ENCODE measurements at regions not wholly inside any gene's neighbourhood (a gene's known extent, or its start where the extent isn't known, plus 50 kb on each side); places are given as distances from the start of the nearest gene placed in this dataset.
"Not testable (repeated sequence)": the region's sequence is repeated elsewhere in the genome, so short reads cannot be mapped to it uniquely, and the experiment has no call there.

DNA sequence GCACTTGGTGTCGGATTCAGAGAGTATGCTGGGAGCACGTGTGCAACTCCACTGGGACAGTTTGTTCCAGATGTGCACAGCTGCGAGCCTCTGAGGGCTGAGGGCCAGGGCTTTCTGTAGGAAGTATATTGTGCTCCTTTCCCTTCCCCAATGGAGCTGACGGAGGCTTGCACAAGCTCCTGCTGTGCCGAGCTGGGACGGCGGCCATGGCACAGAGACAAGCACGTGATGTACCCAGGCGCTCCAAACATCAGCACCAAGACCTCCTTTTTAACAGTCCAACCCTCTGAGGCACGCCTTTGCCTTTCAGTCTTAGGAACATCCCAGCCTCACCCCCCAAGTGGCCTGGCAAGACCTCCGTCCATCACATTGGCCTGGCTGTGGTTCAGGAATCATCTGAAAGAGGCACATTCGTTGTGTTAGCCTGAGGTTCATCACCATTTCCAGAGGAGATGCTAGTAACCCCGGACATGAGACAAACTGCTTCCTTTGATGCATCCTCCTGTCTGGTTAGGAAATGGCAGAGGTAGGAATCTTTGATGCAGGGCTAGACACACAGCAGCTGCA, 339.2 kb upstream of the KAZN start:
- DNase-seq (ENCODE audit: low read depth in 2 of 2): no peak

DNA sequence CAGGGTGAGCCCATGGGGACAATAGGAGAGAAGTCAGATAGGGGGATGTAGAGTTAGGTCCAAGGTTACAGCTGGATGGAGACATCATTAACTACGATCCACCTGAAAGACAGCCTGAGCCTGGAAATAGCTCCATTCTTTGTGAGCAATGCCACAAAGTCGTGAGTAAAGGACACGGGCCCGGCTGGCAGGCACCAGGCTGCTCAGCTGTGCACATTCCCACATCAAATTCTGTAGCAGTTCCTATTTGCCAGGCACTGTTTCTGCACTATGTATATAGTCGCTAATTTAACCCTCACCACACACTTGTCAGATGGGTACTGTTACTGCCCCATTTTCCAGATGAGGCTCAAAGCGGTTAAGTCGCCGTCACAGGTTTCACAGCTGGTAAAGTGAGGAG, 338.0 kb upstream of the KAZN start:
- DNase-seq (ENCODE audit: low read depth in 2 of 2): no peak

DNA sequence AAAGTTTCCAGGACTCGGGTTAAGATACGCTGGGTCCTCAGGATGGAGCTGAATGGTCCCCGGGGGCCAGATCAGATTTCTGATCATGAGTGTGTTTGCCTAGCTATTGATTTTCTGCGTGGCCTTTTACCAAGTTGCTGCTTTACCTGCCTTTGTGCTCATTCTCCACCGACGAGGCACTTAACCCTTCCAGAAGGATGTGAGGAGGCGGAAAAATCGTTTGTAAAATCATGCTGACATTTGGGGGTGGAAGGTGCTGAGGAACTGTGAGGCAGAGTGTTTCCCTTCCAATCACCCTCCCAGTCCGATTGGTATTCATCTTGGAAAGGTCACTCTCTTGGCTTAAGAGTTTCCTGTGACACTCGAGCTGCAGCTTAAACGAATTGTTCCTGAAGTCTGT, 337.1 kb upstream of the KAZN start:
- no peak for DNase-seq (ENCODE audit: low read depth in 2 of 2)

DNA sequence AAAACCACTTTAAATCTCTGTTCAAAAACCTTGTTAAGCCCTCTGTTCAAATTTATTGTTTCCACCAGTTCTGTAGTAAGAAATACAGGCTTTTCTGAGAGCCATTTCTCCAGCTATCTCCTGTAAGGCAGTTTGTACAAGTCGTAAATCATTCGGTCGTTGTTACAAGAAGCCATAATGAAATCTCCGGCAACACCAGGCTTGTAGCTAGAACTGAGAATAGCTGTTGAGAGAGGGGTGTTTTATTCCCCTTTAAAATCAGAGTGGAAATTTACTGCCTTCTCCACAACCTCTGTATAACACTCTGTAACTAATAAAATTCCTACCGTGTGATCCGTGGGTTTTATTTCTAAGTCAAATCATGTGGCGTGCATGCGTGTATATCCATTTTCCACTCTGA, 335.8 kb upstream of the KAZN start:
- DNase-seq (ENCODE audit: low read depth in 2 of 2): no peak

DNA sequence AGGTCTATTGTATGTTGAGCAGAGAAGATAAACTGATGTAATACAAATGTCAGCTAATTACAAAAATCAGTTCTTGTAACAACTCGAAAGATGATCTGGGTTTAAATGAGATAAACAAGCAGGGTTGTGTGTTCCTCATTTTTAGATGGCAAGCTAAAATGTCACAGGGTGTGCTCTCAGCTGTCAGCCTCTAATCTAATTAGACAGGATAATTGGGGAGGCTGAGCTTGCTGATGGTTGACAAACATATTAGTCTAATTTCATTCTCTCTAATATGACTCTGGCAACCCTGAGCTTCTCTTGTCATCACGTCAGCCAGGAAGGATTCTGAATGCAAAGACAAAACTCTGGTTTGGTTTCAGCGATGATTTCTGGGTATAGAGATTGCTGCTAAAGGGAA, 335.3 kb upstream of the KAZN start:
- DNase-seq (ENCODE audit: low read depth in 2 of 2): no peak

DNA sequence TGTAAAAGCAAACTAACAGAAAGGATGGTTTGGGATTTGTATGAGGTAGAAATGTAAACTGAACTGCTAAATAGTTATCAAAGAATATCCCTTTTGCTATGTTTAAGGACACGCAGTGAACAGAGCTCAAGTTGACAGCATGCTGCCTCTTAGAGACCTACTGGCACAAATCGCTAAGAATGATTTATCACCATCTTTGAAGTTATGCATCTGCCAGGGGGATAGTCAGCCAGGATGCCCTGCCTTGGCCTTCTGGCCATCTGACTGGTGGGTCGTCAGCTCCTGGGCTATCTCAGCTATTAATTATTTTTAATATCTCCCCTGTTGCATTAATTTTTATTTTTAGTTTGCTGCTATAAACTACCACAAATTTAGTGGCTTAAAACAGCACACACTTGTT, 334.8 kb upstream of the KAZN start:
- no peak for DNase-seq (ENCODE audit: low read depth in 2 of 2)

DNA sequence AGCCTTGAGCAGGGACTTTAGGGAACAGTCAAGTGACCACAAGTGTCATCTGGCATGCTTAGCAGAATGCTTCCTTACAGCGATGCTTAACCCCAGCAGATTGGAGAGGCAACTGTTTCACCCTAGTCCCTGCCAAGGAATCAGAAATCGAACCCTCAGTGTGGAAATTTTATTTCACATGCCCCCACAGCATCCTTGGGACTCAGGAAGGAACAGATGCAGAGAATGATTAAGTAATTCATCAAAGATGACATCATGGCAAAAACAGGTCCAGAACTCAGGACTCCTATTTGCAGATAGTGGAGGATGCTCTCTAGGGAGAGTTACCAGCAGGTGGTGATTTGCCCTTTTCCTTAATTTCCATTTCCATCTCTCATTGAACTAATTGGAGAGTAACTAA, 333.0 kb upstream of the KAZN start:
- DNase-seq (ENCODE audit: low read depth in 2 of 2): no peak

DNA sequence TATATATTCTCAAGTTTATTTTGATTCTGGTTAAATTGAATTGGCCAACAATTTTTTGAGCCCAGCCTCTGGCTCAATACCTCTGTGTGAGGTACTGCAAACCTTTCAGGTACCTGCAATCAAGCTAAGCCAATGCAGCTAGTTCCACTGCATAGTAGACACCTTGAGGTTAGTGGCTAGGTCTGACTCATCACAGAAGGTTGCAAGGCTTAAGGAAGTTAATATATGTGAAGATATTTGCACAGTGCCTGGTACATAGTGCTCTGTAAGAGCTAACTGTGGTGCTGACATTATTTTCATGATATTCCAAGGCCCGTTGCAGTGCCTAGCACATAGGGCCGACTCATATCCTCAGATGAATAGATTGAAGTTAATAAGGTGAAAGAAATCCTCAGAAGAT, 330.5 kb upstream of the KAZN start:
- DNase-seq (ENCODE audit: low read depth in 2 of 2): no peak

DNA sequence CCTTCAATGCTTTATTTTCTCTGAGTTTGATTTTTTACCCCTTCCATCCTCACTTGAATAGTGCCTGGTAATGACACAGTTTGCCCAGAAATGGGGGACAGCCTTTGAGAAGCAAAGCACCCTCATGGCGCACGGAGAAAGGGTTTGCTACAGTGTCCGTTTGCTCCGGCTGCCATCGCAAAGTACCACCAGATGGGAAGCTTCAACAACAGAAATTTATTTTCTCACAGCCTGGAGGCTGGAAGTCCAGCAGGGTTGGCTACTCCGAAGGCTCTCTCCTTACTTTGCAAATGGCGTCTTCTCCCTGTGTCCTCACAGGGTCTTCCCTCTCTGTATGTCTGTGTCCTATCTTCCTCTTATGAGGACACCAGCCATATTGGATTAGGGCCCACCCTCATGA, 327.7 kb upstream of the KAZN start:
- DNase-seq (ENCODE audit: low read depth in 2 of 2): no peak

DNA sequence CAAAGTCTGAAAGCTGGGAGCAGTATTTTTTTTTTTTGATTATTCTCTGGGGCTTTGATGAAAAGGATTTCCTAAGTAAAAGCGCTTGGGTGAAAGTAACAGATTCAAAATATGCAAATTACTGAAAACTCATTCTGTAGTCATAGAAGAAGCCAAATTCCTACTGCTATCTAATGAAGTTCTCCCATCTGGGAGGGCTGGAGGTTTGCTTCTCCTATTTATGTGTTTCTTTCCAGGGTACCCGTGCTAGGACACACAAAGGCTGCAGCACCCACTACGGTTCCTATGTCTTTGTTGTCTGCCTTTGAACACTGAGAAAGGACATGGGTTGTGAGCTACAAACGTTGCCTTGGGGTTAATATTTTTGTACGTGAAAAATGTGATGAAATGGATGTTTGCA, 324.7 kb upstream of the KAZN start:
- no peak for DNase-seq (ENCODE audit: low read depth in 2 of 2)

DNA sequence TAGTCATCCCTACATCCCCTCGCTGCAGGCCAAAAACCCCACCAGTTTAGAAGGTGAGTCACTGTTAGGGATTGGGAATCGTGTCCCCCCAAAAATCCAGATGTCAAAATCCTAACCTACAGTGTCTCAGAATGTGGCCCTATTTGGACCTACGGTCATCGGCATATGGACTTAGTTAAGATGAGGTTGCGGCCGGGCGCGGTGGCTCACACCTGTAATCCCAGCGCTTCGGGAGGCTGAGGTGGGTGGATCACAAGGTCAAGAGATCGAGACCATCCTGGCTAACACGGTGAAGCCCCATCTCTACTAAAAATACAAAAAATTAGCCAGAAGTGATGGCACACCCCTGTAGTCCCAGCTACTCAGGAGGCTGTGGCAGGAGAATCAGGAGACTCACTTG, 318.6 kb upstream of the KAZN start:
- not testable (repeated sequence) for DNase-seq (ENCODE audit: low read depth in 2 of 2)

DNA sequence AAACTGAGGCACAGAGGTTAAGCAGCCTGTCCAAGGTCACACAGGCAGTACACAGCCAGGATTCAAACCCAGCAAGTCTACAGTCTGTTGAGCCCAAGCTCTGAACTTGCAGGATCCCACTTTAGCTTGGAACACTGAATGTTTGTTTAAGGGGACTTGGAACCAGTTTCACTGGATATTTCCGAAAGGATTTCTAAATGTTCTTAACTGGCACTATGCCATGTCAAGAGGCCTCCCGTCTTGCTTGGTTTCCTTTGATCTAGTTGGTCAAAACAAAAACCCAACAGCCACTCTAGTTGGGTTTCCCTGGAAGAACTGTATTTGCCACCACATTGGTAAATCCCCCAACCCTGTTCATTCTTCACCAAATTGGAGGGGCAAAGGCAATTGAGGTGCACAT, 317.6 kb upstream of the KAZN start:
- DNase-seq (ENCODE audit: low read depth in 2 of 2): no peak

DNA sequence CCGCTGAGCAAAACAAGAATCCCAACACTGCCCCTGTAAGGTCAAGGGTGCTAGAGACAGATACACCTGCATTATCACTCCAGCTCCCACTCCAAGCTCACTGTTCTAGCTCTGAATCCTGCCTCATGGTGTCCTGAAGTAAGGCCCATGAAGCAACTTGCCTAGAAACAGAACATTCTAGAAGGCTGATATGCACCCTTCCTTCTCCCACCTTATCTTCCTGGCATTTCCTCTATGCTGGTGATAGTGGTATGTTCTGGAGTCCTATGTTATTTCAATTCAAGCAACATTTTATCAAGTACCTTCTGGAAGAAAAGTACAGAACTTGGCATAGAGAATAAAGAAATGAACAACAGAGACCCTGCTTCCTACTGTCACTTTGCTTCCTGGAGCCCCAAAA, 317.1 kb upstream of the KAZN start:
- DNase-seq (ENCODE audit: low read depth in 2 of 2): no peak

DNA sequence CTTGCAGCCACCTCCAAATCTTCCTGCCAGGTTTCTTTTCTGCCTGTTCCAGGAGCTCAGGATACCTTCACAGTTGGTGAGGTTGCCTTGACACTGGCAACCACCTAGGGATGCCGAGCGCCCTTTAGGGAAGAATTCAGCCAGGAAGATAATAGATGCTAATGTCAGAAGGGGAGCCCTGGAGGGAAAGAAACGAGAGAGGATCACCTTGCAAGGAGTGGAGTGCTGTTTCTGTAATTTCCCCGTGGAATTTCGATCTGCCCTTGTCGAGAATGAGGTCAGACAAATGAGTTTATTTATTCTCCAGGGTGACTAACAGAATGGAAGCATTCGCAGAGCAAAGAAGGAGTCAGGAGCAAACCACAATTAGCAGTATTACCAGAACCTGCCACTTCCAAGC, 315.8 kb upstream of the KAZN start:
- DNase-seq (ENCODE audit: low read depth in 2 of 2): no peak

DNA sequence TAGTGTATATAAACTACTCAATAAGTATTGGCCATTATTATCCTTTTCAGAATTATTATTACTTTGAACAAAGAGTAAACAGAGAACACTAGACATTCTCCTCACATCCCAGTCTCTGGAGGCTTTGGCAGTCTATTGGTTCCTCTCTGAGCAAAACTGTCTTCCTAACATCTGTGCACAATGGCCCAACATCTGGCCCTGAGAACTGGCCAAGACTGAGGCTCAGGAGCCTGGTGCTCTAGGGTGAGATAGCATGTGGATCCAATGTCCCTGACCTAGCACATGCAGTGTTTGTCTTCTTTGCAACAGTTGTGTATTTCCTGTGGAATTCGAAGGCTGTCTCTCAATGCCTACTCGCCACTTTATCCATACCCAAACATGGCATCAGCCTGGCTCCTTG, 313.2 kb upstream of the KAZN start:
- no peak for DNase-seq (ENCODE audit: low read depth in 2 of 2)

DNA sequence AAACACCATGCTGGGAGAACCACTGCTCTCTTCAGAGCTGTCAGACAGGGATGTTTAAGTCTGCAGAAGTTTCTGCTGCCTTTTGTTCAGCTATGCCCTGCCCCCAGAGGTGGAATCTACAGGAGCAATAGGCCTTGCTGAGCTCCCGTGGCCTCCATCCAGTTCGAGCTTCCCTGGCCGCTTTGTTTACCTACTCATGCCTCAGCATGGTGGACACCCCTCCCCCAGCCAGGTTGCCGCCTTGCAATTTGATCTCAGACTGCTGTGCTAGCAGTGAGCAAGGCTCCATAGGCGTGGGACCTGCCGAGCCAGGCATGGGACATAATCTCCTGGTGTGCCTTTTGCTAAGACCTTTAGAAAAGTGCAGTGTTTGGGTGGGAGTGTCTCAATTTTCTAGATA, 307.3 kb upstream of the KAZN start:
- not testable (repeated sequence) for DNase-seq (ENCODE audit: low read depth in 2 of 2)

DNA sequence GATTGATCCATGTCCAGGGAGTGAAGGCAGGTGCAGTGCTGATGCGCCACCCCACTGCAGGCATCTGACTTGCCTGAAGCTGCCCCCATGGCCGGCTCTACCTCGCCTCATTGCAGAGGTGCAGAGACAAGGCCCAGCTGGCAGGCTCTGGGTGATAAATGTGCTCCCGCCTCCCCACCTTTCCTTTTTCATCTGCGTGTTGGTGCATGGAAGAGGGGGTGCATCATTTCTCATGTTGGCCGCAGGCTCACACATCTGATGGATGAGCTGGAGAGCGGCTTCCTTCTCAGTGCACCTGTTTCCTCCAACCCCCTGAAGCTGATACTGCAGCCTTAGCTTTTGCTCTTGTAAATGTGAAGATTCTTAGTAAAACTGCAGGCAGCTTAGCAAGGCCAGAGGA, 306.0 kb upstream of the KAZN start:
- no peak for DNase-seq (ENCODE audit: low read depth in 2 of 2)

DNA sequence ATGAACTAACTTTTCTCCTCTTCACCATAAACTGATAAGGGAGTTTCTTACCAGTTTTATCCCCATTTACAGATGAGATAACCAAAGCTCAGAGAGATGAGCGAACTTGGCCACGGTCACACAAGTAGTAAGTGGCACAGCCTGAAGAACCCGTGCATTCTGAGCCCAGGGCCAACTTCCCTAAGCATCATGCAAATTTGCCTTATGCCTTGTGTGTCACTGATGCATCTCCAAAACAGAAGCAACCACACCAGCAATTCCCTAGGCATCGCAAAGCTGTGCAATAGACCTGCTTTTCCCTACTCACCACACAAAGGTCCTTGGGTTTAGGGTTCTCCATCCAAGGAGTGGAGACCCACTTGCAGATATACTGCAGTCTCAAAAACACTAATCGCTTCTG, 304.5 kb upstream of the KAZN start:
- no peak for DNase-seq (ENCODE audit: low read depth in 2 of 2)

DNA sequence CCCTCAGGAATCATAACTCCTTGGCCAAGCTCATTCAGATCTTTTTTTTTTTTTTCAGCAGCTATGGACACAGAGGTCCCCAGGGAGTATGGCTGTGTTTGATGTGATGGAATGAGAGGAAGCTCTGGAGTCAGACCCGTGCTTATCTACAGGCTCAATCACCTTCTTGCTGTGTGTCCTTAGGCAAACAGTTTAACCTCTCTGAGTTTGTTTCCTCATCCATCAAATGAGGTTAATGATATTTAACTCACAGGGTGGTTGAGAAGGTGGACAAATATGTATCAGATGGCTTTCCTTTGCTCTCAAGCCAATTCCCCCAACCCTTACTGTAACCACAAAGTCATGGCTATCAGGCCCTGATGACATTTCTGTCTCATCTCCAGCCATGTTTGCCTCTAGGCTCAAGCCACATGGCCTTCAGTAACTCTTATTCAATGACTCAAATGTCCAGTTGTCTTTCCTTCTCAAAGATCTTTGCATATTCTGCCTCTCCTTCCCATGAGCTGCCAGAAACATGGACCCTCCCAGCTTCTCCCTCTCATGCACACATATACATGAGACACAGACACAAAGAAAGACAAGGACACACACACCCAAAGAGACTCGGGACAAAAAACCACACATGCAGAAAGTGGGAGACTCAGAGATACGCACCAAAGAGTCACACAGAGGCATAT, 303.5 kb upstream of the KAZN start:
- no peak for DNase-seq (ENCODE audit: low read depth in 2 of 2)

DNA sequence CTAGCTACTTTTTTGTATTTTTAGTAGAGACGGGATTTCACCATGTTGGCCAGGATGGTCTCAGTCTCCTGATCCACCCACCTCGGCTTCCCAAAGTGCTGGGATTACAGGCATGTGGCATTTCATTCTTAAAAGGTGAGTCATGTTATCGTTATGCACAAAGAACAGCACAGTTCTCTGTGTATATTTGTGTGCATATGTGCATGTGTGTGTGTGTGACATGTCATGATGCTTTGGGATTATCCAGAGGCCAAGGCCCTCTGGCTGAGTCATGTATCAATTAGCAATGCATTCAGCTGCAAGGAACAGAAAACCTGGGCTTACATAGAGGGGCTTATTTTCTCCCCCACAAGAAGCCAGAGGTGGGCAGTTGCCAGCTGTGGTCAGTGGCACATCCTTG, 301.7 kb upstream of the KAZN start:
- peak; percentile 48 to 52 for DNase-seq (ENCODE audit: low read depth in 2 of 2)

DNA sequence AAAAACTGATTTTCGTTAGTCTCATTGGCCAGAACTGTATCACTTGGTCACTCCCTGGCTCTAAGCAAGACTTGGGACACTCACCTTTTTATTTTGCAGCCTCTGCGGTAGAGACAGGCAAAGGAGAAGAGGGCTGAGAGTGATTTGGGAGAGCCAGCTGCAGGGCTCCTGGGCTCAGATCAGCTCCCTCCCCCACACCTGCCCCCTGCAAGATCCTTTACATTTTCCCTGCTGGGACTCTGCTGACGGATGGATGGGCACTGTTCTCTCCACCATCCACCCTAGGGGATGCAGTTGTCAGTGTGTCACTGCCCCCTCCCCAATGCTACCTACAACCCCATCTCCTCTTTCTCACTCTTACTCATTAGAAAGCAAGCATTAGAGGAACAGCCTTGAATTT, 301.1 kb upstream of the KAZN start:
- no peak for DNase-seq (ENCODE audit: low read depth in 2 of 2)

DNA sequence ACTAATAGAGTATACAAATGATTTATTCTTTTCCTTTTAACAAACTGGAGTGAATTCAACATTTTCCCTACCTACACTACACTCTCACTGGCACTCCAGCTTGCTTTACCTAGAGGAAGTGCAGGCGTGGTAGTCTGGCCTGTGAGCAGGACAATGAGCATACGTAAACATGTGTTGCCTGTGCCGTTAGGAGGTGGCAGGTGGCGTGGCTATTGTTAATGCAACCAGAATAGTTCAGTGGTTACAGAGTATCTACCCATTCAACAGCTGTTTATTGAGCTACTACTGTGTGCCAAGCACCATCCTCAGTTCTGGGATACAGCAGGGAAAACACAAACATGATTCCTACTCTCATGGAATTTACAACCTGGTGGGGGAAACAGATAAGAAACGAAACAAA, 299.7 kb upstream of the KAZN start:
- DNase-seq (ENCODE audit: low read depth in 2 of 2): no peak

DNA sequence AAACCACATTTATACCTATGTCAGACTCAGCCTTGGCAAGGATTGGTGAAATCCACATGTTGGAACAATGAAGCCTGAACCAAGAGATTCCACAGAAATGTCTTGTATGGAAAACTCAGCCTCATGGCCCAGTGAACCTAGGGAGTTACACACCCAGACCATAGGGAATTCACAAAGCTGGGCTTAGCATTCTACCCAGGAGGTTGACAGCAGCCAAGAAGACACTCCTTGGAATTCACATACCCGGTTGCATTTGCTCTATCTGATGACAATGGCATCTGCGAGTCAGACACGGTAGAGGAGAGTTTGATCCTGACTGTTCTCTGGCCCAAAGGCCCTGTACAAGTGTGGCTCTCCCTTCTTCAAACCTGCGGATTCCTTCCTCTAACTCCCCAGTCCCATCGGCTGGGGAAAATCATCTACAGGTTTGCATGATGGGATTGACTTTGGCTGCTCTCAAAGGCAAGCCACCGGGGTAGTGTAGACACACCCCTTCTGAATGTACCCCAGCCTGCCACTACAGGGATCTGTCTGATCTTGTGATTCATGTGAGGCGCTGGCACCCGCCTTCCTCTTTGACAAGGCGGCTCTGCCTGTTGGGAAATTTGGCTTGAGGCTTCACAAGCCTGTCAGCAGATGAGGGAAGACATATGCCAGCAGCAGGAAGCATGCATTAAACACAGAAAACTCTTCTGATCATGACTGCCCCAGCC, 297.3 kb upstream of the KAZN start:
- DNase-seq (ENCODE audit: low read depth in 2 of 2): no peak

DNA sequence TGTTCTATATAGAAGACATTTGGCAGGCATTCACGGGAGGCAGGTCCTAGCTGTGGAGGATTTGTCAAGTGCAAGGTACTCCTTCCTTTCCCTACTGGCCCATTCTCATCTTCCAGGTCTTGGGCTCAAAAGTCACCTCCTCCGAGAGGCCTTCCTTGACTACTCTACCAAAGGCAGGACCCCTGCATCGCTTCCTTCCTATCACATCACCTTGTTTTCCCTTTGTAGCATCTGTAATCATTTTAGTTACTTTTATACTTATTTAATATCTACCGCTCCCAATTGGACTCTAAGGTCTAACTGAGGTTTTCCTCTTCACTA, 296.8 kb upstream of the KAZN start:
- DNase-seq (ENCODE audit: low read depth in 2 of 2): no peak
